GM19463 (cell line): ENCODE measurements at regions not wholly inside any gene's neighbourhood (a gene's known extent, or its start where the extent isn't known, plus 50 kb on each side); places are given as distances from the start of the nearest gene placed in this dataset.
"Not testable (repeated sequence)": the region's sequence is repeated elsewhere in the genome, so short reads cannot be mapped to it uniquely, and the experiment has no call there.

Experiments used
- ATAC-seq: cut with Tn5 transposase; IDR thresholded peaks from one replicate; pipeline ENCODE4 v1.9.1; 2021; ENCODE audit warnings: mild to moderate bottlenecking, moderate library complexity; ENCODE audit not compliant: unreplicated experiment

DNA sequence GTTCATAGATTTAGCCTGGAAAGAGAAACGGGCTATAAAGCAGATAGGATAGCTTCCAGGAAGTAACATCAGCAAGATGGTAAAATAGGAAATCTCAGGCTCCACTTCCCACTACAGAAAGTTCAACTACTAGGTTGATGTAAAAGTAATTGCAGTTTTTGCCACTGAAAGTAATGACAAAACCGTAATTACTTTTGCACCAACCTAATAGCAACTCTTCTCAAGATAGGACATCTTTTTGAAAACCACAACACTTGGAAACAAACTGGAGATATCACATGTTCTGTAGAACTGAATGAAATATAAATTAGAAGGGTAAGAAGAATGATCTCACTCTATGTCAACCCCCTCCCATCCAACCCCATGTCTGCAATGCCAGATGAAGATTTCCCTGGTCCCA, 1154.3 kb downstream of the BCL11A start:
- no peak for ATAC-seq

DNA sequence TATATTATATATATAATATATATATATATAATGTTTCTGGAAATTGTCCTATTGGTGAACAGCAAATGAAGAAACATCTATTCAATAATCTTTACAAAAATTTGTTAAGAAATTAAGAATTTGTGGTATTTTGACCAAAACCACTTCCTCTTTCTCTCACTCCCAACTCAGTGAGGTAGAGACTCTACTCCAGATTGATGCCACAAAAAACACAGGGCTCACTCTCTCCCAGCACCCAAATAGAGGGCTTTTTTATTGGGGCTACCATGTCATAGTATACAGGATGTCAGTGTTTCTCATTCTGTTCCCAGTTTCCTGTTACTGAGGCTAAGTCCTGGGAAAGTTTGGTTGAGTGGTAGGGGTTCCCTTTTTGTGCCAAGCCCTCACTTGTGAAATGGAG, 1155.4 kb downstream of the BCL11A start:
- ATAC-seq, result no peak

- ATAC-seq, result no peak
Observed at GRCh38 chr2:59395119-59395518, 1154.0 kb upstream of the FANCL start.

DNA sequence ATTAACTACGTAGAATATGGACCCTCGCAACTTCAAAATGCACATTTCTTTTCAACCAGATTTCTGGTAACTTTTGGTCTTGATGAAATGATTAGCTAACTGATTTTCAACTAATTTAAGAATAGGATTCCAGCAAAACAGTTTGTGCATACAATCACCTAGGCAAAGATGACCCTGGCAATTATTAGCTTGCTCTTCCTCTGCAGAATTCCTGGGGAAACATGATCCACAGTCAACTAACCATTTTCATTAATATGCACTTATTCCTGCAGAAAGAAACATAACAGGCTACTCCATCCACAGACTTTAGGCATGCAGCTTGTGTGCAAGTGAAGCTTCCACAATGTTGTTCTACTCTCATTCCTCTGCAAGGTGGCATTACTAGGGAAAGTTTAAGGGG, 1150.8 kb upstream of the FANCL start:
- no peak for ATAC-seq

DNA sequence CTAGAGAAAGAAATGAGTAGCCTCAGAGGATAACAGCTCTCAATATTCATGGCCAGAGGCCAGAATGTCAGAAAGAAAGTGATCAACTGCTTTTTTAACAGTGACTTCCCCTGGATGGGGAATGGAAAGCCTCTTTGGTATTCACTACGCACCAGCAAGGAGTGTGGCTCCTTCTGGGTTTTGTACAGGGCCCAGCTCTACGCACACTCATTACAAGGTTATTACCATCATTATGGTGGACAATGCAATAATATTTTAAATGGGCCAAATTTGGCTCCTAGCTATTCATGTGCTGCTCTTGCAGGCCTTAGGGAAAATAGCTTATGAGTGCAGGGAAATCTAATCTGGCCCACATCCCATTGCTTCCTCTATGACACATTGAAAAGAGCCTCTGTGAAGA, 1149.5 kb upstream of the FANCL start:
- no peak for ATAC-seq

GRCh38 chr2:59389240-59389639, 1148.1 kb upstream of the FANCL start:
- no peak for ATAC-seq

GRCh38 chr2:59385971-59386370, 1144.8 kb upstream of the FANCL start:
- ATAC-seq, result no peak

- no peak for ATAC-seq
Observed at GRCh38 chr2:59383473-59383872, 1142.3 kb upstream of the FANCL start.

DNA sequence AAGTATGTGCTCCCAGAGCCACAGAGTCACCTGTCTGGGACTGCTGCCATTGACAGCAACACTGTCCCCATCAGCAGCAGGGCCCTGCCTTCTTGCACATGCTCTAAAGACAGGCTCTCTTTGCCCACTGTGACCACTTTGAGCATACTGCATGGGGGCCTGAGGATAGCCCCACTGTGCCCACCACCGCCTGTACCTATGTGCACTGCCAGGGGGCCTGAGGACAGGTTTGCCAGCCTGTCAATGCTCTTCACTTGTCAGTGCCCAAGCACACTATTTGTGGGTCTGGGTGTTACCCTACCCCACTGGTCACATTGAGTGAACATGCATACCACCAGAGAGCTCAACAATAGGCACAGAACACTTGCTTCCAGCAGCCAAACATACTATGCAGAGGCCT, 1137.0 kb upstream of the FANCL start:
- no peak for ATAC-seq

DNA sequence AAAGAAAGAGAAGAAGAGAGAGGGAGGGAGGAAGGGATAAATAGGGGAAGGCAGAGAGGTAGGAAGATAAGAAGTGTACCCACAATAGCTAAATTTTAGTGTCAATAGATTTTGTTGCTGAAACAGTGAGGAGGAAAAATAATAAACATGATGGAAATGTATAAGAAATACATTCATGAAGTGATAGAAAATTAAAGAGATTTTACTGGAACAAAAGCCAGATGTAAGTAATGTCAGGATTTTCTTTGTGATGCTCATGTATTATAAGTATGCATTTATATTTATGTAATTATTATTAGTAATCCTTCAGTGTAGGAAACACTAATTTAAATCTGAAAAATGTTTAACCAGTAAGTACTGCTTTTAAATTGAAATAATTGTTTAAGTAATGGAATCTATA, 1125.2 kb upstream of the FANCL start:
- no peak for ATAC-seq

GRCh38 chr2:59354498-59354897, 1113.4 kb upstream of the FANCL start:
- no peak for ATAC-seq

DNA sequence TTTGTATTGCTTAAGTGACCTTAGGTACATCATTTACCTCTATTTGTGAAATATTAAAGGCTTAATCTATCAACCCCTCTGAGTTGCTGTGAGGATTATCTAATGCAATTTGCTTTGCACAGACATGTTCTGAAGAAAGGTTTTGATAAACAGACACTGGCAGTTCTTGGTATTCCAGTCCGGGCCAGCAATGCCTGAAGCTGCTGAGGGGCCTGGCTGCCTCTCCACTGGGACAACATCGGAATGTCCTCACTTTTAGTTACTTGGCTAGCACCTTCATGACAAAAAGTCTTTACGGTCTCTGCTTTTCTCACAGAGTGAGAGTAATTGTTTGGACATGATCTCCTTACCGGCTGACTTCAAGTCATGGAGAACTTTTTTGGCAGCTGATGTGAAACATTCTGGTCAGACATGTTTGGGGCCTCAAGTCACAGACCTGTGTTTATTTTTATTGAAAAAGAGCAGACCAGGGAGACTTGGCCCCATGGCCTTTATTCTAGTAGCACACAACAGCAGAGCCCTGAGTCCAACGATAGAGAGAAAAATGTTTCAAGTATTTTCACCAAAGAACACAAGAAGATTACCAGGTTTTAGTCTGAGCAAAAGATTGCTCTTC, 1112.3 kb upstream of the FANCL start:
- no peak for ATAC-seq

DNA sequence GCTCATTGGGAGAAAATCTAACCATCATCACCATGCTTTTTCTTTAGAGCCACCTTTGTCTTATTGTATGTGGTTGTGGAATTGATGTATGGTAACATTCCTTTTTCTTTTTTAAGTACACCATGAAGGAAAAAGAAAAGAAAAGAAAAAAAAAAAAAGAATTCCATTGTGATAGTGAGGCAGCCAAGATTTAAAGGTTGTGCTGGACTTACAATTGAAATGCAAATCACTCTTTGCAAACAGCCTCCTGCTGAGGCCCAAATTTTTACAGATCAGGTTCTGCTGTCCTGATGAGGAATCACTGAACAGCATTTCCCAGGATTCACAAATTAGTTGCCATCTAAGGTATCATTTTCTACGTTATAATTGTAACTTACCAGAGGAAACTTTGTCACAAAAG, 1101.0 kb upstream of the FANCL start:
- no peak for ATAC-seq

- no peak for ATAC-seq
Observed at GRCh38 chr2:59339837-59340207, 1098.7 kb upstream of the FANCL start.

GRCh38 chr2:59339121-59339836, 1098.2 kb upstream of the FANCL start:
- ATAC-seq, result no peak

DNA sequence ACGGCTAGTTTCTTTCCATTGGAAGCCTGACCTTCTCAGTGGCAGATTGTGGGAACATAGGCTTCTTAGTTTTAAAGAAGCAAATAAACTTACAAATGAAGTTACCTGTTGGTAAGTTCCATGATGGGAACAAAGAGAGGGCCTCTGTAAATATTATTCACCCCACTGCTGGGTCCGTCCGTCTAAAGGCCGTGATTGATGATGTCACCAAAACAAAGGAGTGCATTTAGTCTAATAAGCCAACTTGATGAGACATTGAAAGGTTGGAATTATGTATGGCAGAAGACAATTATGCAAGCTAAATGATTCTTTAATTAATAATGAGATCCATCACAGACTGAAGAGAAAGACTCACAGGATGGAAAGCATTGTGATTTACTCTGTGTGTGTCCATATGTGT, 1091.9 kb upstream of the FANCL start:
- no peak for ATAC-seq

- ATAC-seq, result not testable (repeated sequence)
Observed at GRCh38 chr2:59326581-59327365, 1085.6 kb upstream of the FANCL start.

DNA sequence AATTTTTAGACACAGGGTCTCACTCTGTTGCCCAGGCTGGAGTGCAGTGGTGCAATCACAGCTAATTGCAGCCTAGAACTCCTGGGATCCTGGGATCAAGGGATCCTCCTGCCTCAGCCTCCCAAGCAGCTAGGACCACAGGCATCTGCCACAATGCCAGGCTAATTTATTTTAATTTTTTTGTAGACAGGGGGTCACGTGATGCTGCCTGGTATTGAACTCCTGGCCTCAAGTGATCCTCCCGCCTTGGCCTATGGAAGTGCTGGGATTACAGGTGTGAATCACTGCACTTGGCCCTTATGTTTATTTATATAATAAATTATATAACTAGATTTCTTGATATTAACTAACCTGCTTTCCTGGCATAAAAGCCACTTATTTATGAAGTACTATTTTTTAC, 1081.7 kb upstream of the FANCL start:
- ATAC-seq, result no peak

GRCh38 chr2:59322005-59322404, 1080.9 kb upstream of the FANCL start:
- ATAC-seq, result no peak

DNA sequence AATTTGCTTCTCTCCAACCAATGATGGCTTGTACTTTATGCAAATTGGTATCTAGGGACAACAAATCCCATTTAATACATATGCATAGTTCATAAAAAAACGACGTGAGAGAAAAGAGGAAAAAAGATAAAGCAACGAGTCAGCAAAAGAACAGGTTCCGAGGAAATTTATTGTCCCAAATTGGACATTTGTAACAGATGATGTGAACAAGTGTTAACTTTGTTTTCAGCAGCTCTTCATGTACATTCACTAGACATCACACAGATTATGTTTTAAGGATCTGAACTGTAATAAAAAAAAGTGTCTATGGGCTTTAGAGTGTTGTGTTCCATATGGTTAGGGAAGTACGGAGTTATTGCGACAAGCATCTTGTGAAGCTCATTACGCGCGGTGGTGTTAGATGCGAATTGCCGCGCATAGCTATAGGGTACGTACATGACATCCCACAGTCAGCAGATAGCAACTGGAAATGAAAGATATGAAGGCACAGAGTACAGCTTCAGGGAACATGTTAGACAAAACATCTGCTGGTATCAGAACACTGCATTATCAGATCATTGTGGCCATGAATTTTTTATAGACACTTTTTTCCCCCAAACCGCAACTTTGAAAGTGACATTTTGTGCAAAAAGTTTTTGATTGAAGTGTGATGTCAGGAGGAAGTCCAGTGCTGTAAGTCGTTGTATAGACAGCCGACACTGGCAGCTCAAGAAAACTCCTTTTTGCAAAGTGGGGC, 1073.1 kb upstream of the FANCL start:
- ATAC-seq, result no peak
